K562 (cell line): ENCODE measurements at regions not wholly inside any gene's neighbourhood (a gene's known extent, or its start where the extent isn't known, plus 50 kb on each side); places are given as distances from the start of the nearest gene placed in this dataset.

ENCODE experiments used
- CTCF ChIP-seq, 3 experiments: IDR thresholded peaks in 2 of 3; conservative IDR thresholded peaks in 1 of 3; 2 replicates each; pipeline ENCODE4 v1.5.1; 2011 to 2012; ENCODE audit warnings: low read length in 3 of 3, mild to moderate bottlenecking in 3 of 3, control low read depth in 2 of 3, improper control_type of control experiment in 1 of 3, inconsistent platforms in 1 of 3, low read depth in 1 of 3, mixed read lengths in 1 of 3, moderate library complexity in 1 of 3; ENCODE audit not compliant: insufficient read depth in 2 of 3
- EGR1 ChIP-seq: fragments of 450-650 bp; conservative IDR thresholded peaks from 2 replicates; pipeline ENCODE4 v1.6.1; 2017; ENCODE audit warnings: mild to moderate bottlenecking
- FOXA3 ChIP-seq, 2 experiments: fragments of 450-650 bp in 1 of 2; sonication (generic) in 1 of 2; formaldehyde crosslinking; IDR thresholded peaks in 1 of 2; conservative IDR thresholded peaks in 1 of 2; 2 replicates each; pipeline versions ENCODE4 v1.4.0 to v1.8.0; 2020 to 2022; ENCODE audit warnings: mild to moderate bottlenecking in 2 of 2, missing genetic modification reagents in 1 of 2
- MAFK ChIP-seq: IDR thresholded peaks from 2 replicates; pipeline ENCODE4 v1.6.1; 2011; ENCODE audit warnings: low read length, improper control_type of control experiment
- MTA2 ChIP-seq: fragments of 450-650 bp; IDR thresholded peaks from 2 replicates; pipeline ENCODE4 v1.6.1; 2016; ENCODE audit warnings: low read depth
- MXI1 ChIP-seq: IDR thresholded peaks from 2 replicates; pipeline ENCODE4 v1.6.1; 2011; ENCODE audit warnings: low read depth, mild to moderate bottlenecking, improper control_type of control experiment, low read length
- MYBL2 ChIP-seq, 2 experiments: fragments of 450-650 bp in 1 of 2; sonication (generic) in 1 of 2; formaldehyde crosslinking in 1 of 2; IDR thresholded peaks; 2 replicates each; pipeline versions ENCODE4 v1.6.1 to v1.8.1; 2017 to 2022; ENCODE audit warnings: borderline replicate concordance in 1 of 2, inconsistent platforms in 1 of 2, low read depth in 1 of 2, mild to moderate bottlenecking in 1 of 2, missing genetic modification reagents in 1 of 2, moderate library complexity in 1 of 2
- POLR3A ChIP-seq: IDR thresholded peaks from 2 replicates; pipeline ENCODE4 v1.6.1; 2011; ENCODE audit warnings: borderline replicate concordance, mild to moderate bottlenecking, moderate library complexity; ENCODE audit not compliant: insufficient read length, insufficient read depth; ENCODE audit errors: extremely low read depth
- SMAD2 ChIP-seq: fragments of 150-350 bp; IDR thresholded peaks from 2 replicates; pipeline ENCODE4 v1.6.1; 2014; ENCODE audit warnings: low read depth, mild to moderate bottlenecking, low read length
- ZNF707 ChIP-seq: fragments of 250-450 bp; sonication (Bioruptor Pico); conservative IDR thresholded peaks from 2 replicates; pipeline ENCODE4 v1.8.0; 2022; ENCODE audit warnings: inconsistent platforms, mild to moderate bottlenecking, moderate library complexity
- TF ChIP-seq, protein P1 (sequence below): fragments of 250-450 bp; sonication (Bioruptor Pico); IDR thresholded peaks from 2 replicates; pipeline ENCODE4 v1.8.0; 2021; ENCODE audit warnings: borderline replicate concordance, mild to moderate bottlenecking, moderate library complexity; ENCODE audit not compliant: poor library complexity, severe bottlenecking
- TF ChIP-seq, protein P2 (sequence below): fragments of 450-650 bp; formaldehyde crosslinking; IDR thresholded peaks from 2 replicates; pipeline ENCODE4 v1.4.0; 2020; ENCODE audit warnings: mild to moderate bottlenecking, mixed read lengths

DNA sequence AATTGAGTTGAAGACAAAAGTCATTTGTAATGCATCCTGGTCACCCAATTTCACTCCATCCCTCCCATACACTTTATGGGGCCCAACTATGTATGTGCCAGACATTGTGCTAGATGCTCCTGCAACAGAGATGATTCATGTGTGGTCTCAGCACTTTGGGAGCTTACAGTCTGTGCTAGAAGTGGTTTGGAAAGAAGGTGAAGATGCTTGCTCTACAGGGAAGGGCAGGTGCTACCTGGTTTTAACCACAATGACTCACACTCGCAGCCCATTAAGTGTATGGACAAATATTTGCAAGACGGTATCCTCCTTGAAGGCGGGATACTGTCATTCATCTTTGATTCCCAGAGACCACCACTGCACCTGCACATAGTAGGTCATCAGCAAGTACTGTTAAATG is 257.6 kb downstream of the OTUD1 start:
- no peak for TF ChIP-seq CTCF (IDR thresholded peaks at IDR 0.05 in 2 of 3, conservative IDR thresholded peaks at IDR 0.05 in 1 of 3; ENCODE audit: insufficient read depth in 2 of 3, low read depth in 1 of 3, low read length in 3 of 3)
- no peak for TF ChIP-seq EGR1
- TF ChIP-seq MTA2: no peak
- no peak for TF ChIP-seq FOXA3 (CRISPR knock-in tag; conservative IDR thresholded peaks at IDR 0.05 in 1 of 2, IDR thresholded peaks at IDR 0.05 in 1 of 2)
- TF ChIP-seq MYBL2 (IDR thresholded peaks at IDR 0.05; ENCODE audit: low read depth): no peak
- no peak for TF ChIP-seq MYBL2 (CRISPR knock-in tag; IDR thresholded peaks at IDR 0.05; ENCODE audit: borderline replicate concordance)
- no peak for TF ChIP-seq POLR3A
- TF ChIP-seq, protein P1, sequence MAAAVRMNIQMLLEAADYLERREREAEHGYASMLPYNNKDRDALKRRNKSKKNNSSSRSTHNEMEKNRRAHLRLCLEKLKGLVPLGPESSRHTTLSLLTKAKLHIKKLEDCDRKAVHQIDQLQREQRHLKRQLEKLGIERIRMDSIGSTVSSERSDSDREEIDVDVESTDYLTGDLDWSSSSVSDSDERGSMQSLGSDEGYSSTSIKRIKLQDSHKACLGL (CRISPR knock-in tag): no peak
- TF ChIP-seq MAFK: no peak
- TF ChIP-seq, protein P2, sequence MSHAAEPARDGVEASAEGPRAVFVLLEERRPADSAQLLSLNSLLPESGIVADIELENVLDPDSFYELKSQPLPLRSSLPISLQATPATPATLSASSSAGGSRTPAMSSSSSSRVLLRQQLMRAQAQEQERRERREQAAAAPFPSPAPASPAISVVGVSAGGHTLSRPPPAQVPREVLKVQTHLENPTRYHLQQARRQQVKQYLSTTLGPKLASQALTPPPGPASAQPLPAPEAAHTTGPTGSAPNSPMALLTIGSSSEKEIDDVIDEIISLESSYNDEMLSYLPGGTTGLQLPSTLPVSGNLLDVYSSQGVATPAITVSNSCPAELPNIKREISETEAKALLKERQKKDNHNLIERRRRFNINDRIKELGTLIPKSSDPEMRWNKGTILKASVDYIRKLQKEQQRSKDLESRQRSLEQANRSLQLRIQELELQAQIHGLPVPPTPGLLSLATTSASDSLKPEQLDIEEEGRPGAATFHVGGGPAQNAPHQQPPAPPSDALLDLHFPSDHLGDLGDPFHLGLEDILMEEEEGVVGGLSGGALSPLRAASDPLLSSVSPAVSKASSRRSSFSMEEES (CRISPR knock-in tag): no peak
- TF ChIP-seq MXI1: no peak
- TF ChIP-seq SMAD2: no peak
- TF ChIP-seq ZNF707 (CRISPR knock-in tag): no peak
